H9 (cell line): ENCODE measurements at regions not wholly inside any gene's neighbourhood (a gene's known extent, or its start where the extent isn't known, plus 50 kb on each side); places are given as distances from the start of the nearest gene placed in this dataset.

Source experiments
- DNase-seq: peaks from one replicate; pipeline ENCODE4 v3.0.0-alpha.2; 2017
- H2AFZ ChIP-seq: one replicate; pipeline ENCODE4 v1.6.1; 2013; ENCODE audit warnings: mild to moderate bottlenecking, low read length, control low read depth, moderate library complexity
- H2AK5ac ChIP-seq: 2 replicates; pipeline ENCODE4 v1.6.1; 2013; ENCODE audit warnings: low read length, control low read depth, mixed read lengths; ENCODE audit not compliant: insufficient read length
- H2BK120ac ChIP-seq: one replicate; pipeline ENCODE4 v1.6.1; 2013; ENCODE audit warnings: low read depth, mild to moderate bottlenecking, low read length, control low read depth, inconsistent platforms; ENCODE audit not compliant: poor library complexity, severe bottlenecking
- H2BK12ac ChIP-seq: 2 replicates; pipeline ENCODE4 v1.6.1; 2013; ENCODE audit warnings: low read length, control low read depth, mixed read lengths, low read depth; ENCODE audit not compliant: insufficient read length
- H2BK15ac ChIP-seq: 2 replicates; pipeline ENCODE4 v1.6.1; 2013; ENCODE audit warnings: low read depth, low read length, control low read depth
- H2BK20ac ChIP-seq: one replicate; pipeline ENCODE4 v1.6.1; 2013; ENCODE audit warnings: low read depth, mild to moderate bottlenecking, low read length, control low read depth, inconsistent platforms; ENCODE audit not compliant: poor library complexity, severe bottlenecking
- H2BK5ac ChIP-seq: 2 replicates; pipeline ENCODE4 v1.6.1; 2013; ENCODE audit warnings: low read length, control low read depth, mixed read lengths; ENCODE audit not compliant: insufficient read length
- H3K14ac ChIP-seq: 2 replicates; pipeline ENCODE4 v1.6.1; 2013; ENCODE audit warnings: low read length, control low read depth; ENCODE audit not compliant: insufficient read depth
- H3K18ac ChIP-seq: 2 replicates; pipeline ENCODE4 v1.6.1; 2013; ENCODE audit warnings: low read depth, mild to moderate bottlenecking, mixed read lengths, low read length, control low read depth; ENCODE audit not compliant: insufficient read length
- H3K23ac ChIP-seq: 2 replicates; pipeline ENCODE4 v1.6.1; 2013; ENCODE audit warnings: low read length, control low read depth, mixed read lengths, low read depth; ENCODE audit not compliant: insufficient read length
- H3K23me2 ChIP-seq: 2 replicates; pipeline ENCODE4 v1.6.1; 2013; ENCODE audit warnings: low read depth, mild to moderate bottlenecking, mixed read lengths, low read length, control low read depth; ENCODE audit not compliant: insufficient read length, poor library complexity, severe bottlenecking
- H3K27ac ChIP-seq: 2 replicates; pipeline ENCODE4 v1.5.1; 2013; ENCODE audit warnings: low read length, control low read depth, mixed read lengths, low read depth; ENCODE audit not compliant: insufficient read length
- H3K27me3 ChIP-seq: 2 replicates; pipeline ENCODE4 v1.6.1; 2013; ENCODE audit warnings: low read length, control low read depth, inconsistent platforms; ENCODE audit not compliant: insufficient read depth
- H3K4ac ChIP-seq: 2 replicates; pipeline ENCODE4 v1.6.1; 2013; ENCODE audit warnings: low read depth, mild to moderate bottlenecking, control low read depth, inconsistent platforms, low read length, moderate library complexity
- H3K4me1 ChIP-seq: 2 replicates; pipeline ENCODE4 v1.6.1; 2013; ENCODE audit warnings: low read length, control low read depth, inconsistent platforms; ENCODE audit not compliant: insufficient read depth
- H3K4me2 ChIP-seq: 2 replicates; pipeline ENCODE4 v1.6.1; 2013; ENCODE audit warnings: low read length, control low read depth, mixed read lengths; ENCODE audit not compliant: insufficient read length, insufficient read depth
- H3K56ac ChIP-seq: 2 replicates; pipeline ENCODE4 v1.6.1; 2013; ENCODE audit warnings: low read depth, mild to moderate bottlenecking, mixed read lengths, low read length, control low read depth; ENCODE audit not compliant: insufficient read length
- H3K79me1 ChIP-seq: 2 replicates; pipeline ENCODE4 v1.6.1; 2013; ENCODE audit warnings: low read depth, mild to moderate bottlenecking, moderate library complexity, low read length, control low read depth, inconsistent platforms; ENCODE audit not compliant: insufficient read depth, poor library complexity, severe bottlenecking
- H3K79me2 ChIP-seq: 2 replicates; pipeline ENCODE4 v1.6.1; 2013; ENCODE audit warnings: low read length, control low read depth, inconsistent platforms; ENCODE audit not compliant: insufficient read depth
- H3K9ac ChIP-seq: 2 replicates; pipeline ENCODE4 v1.6.1; 2013; ENCODE audit warnings: low read length, control low read depth, mixed read lengths; ENCODE audit not compliant: insufficient read length; ENCODE audit errors: extremely low read depth
- H3K9me3 ChIP-seq: one replicate; pipeline ENCODE4 v1.6.1; 2013; ENCODE audit warnings: low read depth, low read length, inconsistent platforms; ENCODE audit not compliant: control insufficient read depth
- H3T11ph ChIP-seq: one replicate; pipeline ENCODE4 v1.6.1; 2013; ENCODE audit warnings: mild to moderate bottlenecking, low read length, control low read depth, inconsistent platforms
- H4K20me1 ChIP-seq: one replicate; pipeline ENCODE4 v1.6.1; 2013; ENCODE audit not compliant: control insufficient read depth, insufficient read length, insufficient read depth
- H4K5ac ChIP-seq: 2 replicates; pipeline ENCODE4 v1.6.1; 2013; ENCODE audit warnings: low read depth, mild to moderate bottlenecking, mixed read lengths, low read length, control low read depth; ENCODE audit not compliant: insufficient read length
- H4K8ac ChIP-seq: replicated peaks from 2 replicates; pipeline ENCODE4 v1.6.1; 2013; ENCODE audit warnings: low read length, control low read depth, mixed read lengths, low read depth; ENCODE audit not compliant: insufficient read length
- H4K91ac ChIP-seq: 2 replicates; pipeline ENCODE4 v1.6.1; 2013; ENCODE audit warnings: low read depth, mild to moderate bottlenecking, moderate library complexity, mixed read lengths, low read length, control low read depth; ENCODE audit not compliant: insufficient read length
- H3K27ac Mint-ChIP-seq, 3 experiments: 2 replicates in 2 of 3; 3 replicates in 1 of 3; pipeline ENCODE4 v1.8.0; 2020 to 2021; ENCODE audit warnings: mixed read lengths in 3 of 3, mild to moderate bottlenecking in 1 of 3, moderate library complexity in 1 of 3
- H3K27me3 Mint-ChIP-seq: 2 replicates; pipeline ENCODE4 v1.8.0; 2021; ENCODE audit warnings: low read depth, mild to moderate bottlenecking, moderate library complexity, mixed read lengths
- H3K36me3 Mint-ChIP-seq, 3 experiments: 2 replicates in 2 of 3; 3 replicates in 1 of 3; pipeline ENCODE4 v1.8.0; 2020 to 2021; ENCODE audit warnings: low read depth in 3 of 3, mixed read lengths in 3 of 3; ENCODE audit not compliant: insufficient read depth in 1 of 3
- H3K4me1 Mint-ChIP-seq, 2 experiments: 2 replicates each; pipeline ENCODE4 v1.8.0; 2020; ENCODE audit warnings: mixed read lengths in 2 of 2
- H3K4me3 Mint-ChIP-seq, 2 experiments: 2 replicates in 1 of 2; 3 replicates in 1 of 2; pipeline ENCODE4 v1.8.0; 2020 to 2021; ENCODE audit warnings: mild to moderate bottlenecking in 2 of 2, mixed read lengths in 2 of 2, moderate library complexity in 1 of 2
- H3K9me3 Mint-ChIP-seq, 2 experiments: 2 replicates in 1 of 2; 3 replicates in 1 of 2; pipeline ENCODE4 v1.8.0; 2020; ENCODE audit warnings: mild to moderate bottlenecking in 2 of 2, mixed read lengths in 2 of 2, moderate library complexity in 1 of 2
- WGBS: extraction: QIAGEN DNeasy Blood & Tissue Kit; methylation state at CpG from one replicate; pipeline ENCODE4 v1.1.7; 2013; ENCODE audit warnings: missing lambda C conversion rate, low lambda C conversion rate, mixed read lengths; ENCODE audit not compliant: insufficient read length; ENCODE audit errors: extremely low coverage; 5-methylcytosine and 5-hydroxymethylcytosine counted together
- TF ChIP-seq, protein P1 (sequence below): fragments of 200-600 bp; sonication (generic); conservative IDR thresholded peaks from 3 replicates; pipeline ENCODE4 v1.8.0; 2021; ENCODE audit warnings: antibody characterized with exemption, mild to moderate bottlenecking

DNA sequence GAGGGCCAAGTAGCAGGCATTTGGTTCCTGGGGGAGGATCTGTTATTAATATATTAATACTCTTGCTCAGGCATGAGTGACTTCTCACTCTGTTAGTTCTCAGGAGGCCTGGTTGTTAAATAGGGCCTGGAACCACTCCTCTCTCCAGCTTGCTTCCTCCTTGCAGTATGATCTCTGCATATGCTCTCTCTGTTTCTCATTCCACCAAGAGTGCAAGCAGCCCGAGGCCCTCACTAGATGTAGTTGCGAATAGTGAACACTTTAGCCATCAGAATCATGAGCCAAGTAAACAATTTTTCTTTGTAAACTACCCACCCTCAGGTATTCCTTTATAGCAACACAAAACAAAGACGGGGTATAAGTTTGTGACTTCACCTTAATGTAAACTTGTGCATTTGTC is 784.3 kb downstream of the DNAJB9 start:
- Histone ChIP-seq H2BK20ac (no peak overlapping the region), H4K91ac (no peak overlapping the region), H2BK120ac (no peak overlapping the region), H3K23ac (no peak overlapping the region), H3K9me3 (no peaks in the 10 kb centered on the region), H2BK12ac (no peak overlapping the region), H3T11ph (no peak overlapping the region), H3K4ac (no peak overlapping the region), H2BK5ac (no peak overlapping the region), H3K18ac (no peak overlapping the region), H3K4me1 (no peaks in the 10 kb centered on the region), H3K27ac (no peak overlapping the region), H3K14ac (no peak overlapping the region), H2AK5ac (no peak overlapping the region), H2AFZ (no peak overlapping the region), H4K8ac (no peak overlapping the region), H3K56ac (no peak overlapping the region), H3K4me2 (no peak overlapping the region), H3K27me3 (no peaks in the 10 kb centered on the region), H2BK15ac (no peak overlapping the region), H3K9ac (no peak overlapping the region), H4K20me1 (no peaks in the 10 kb centered on the region), H3K79me1 (no peaks in the 10 kb centered on the region), H3K79me2 (no peaks in the 10 kb centered on the region), H3K23me2 (no peaks in the 10 kb centered on the region), H4K5ac (no peak overlapping the region)
- Mint-ChIP-seq H3K4me3 (no peak overlapping the region), H3K27ac (no peak overlapping the region; a peak in 2 of 7 replicates), H3K9me3 (no peaks in the 10 kb centered on the region), H3K4me1 (no peaks in the 10 kb centered on the region), H3K27me3 (no peaks in the 10 kb centered on the region), H3K36me3 (no peaks in the 10 kb centered on the region)
- no peak for DNase-seq
- TF ChIP-seq, protein P1, sequence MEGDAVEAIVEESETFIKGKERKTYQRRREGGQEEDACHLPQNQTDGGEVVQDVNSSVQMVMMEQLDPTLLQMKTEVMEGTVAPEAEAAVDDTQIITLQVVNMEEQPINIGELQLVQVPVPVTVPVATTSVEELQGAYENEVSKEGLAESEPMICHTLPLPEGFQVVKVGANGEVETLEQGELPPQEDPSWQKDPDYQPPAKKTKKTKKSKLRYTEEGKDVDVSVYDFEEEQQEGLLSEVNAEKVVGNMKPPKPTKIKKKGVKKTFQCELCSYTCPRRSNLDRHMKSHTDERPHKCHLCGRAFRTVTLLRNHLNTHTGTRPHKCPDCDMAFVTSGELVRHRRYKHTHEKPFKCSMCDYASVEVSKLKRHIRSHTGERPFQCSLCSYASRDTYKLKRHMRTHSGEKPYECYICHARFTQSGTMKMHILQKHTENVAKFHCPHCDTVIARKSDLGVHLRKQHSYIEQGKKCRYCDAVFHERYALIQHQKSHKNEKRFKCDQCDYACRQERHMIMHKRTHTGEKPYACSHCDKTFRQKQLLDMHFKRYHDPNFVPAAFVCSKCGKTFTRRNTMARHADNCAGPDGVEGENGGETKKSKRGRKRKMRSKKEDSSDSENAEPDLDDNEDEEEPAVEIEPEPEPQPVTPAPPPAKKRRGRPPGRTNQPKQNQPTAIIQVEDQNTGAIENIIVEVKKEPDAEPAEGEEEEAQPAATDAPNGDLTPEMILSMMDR: no peak
- no CpG with 5 or more reads among the region's 3 CpGs for WGBS
